DMS53 treated with DMSO at 0.1 percent for 48 hours (cell line): ENCODE measurements at regions not wholly inside any gene's neighbourhood (a gene's known extent, or its start where the extent isn't known, plus 50 kb on each side); places are given as distances from the start of the nearest gene placed in this dataset.
"Not testable (repeated sequence)": the region's sequence is repeated elsewhere in the genome, so short reads cannot be mapped to it uniquely, and the experiment has no call there.

ENCODE experiments used
- DNase-seq: peaks from one replicate; lab custom pipeline; 2025; ENCODE audit not compliant: unreplicated experiment; lab: John Stamatoyannopoulos, UW

DNA sequence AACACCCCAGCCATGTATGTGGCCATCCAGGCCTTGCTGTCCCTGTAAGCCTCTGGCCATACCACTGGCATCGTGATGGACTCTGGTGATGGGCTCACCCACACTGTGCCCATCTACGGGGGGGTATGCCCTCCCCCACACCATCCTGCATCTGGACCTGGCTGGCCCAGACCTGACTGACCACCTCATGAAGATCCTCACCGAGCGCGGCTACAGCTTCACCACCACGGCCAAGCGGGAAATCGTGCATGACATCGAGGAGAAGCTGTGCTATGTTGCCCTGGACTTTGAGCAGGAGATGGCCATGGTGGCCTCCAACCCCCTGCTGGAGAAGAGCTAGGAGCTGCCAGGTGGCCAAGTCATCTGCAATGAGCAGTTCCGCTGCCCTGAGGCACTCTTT is 80.4 kb upstream of the ZCCHC2 start:
- DNase-seq: no peak

DNA sequence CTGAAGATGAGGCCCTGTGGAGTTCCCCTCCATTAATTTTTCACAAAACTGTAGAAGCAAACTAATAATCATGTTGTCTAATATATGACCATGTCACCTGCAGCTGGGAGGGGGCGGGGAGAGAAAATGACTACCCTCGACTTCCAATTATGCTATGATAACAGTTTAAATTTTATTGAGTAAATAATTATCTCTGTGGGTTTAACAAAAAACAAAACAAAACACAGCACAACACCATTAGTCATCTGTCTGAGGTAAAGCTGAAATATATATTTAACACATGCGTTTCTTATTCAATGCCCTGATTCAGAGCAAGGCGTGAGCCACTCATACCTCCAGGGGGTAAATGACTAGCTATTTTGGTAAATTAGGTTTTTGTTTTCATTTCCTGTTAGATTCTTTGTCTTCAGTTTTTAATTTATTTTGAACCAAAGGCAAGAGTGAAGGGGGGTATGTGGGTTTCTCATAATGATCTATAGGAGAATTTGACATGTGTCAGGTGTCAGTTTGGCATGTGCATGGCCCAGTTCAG is 77.4 kb upstream of the ZCCHC2 start:
- DNase-seq: no peak

DNA sequence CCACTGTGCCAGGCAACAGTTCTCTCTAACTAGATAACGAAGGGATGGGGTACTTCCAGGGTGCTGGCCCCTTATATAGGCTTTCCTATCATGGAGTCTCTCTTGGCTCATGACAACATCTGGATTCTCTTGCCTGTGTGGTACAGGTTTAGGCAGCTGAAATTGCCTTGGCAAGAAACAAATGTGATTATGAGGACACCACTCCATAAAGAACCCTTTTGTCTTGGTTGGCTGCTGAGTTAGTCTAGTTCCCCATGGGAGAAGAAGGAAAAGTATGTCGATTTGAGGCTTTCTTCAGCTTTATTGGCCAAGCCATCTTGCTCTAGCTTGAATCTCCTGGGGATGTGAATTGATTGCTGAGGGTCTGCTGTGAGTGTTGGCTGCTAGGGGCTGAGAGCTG is 76.3 kb upstream of the ZCCHC2 start:
- no peak for DNase-seq

DNA sequence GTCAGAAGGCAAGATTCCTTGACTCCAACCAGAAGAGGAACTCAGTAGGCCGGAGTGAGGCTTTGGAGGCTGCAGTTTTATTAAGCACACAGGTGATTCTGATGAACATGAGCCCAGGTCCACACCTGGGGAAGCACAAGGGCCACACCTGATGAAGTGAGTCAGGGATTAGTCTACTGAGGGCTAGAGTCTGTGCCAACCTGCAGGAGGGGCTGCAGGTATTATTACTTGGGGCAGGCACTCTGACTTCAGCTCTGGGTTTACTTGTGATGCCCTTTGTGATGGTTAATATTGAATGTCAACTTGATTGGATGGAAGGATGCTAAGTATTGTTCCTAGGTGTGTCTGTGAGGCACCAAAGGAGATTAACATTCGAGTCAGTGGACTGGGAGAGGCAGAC is 75.2 kb upstream of the ZCCHC2 start:
- DNase-seq: no peak

DNA sequence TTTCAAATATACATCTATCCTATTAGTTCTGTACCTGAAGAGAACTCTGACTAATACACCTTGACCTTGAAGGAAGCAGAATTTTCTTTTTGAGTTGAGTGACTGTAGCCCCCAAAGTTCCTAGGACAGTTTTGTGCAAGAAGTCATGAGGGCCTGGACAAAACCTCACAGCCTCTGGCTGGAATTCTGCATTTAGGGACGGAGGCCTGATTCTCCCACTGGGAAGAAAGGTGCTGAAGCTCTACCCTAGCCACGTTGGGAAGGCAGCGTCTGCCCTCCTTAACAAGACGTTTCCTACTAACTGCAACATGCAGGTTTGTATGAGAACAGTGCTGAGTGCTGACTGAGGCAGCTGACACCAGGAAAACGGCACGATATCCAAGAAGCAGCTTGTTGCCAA is 74.4 kb upstream of the ZCCHC2 start:
- no peak for DNase-seq

DNA sequence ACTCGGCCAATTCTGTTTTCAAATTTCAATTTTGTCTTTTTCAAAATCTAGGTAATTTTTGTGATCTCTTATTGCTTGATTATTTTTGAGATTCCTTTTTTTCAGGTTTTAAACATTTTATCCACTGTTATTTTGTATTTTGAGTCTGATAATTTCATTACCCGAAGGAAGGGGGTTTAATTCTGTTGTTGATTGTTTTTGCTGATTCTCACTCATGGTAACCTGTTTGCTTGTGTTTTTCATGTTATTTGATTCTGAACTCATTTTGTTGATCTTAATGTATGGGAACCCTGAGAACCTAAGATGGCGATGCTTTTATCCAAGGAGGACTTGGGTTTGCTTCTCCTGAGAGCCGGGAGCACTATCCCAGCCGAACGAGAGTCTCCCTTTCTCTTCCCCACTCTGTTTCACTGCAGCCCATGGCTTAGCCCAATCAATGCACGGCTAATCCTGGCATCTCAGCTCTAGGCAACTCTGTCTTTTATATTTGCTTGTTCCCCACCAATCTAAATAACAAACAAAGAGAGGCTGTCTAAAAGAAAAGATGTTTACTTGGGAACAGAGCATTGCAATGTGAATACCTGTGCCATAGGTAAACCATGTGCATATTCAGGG is 73.2 kb upstream of the ZCCHC2 start:
- no peak for DNase-seq

DNA sequence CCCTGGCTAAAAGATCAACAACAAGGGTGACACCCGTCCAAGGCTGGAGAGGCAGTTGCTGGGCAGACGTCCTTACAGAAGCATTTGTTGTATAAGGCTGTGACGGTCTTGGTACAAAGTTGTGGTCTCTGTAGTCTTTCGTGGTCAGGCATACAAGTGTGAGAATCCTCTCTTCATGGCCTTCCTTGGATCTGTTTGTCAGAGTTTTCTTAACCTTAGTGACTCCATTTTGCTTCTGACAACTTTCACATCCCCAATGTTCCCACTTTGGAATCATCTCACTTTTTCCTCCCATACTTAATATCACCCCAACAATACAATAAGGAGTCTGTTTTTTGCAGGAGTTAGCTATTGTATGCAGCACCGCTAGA is 72.7 kb upstream of the ZCCHC2 start:
- no peak for DNase-seq

DNA sequence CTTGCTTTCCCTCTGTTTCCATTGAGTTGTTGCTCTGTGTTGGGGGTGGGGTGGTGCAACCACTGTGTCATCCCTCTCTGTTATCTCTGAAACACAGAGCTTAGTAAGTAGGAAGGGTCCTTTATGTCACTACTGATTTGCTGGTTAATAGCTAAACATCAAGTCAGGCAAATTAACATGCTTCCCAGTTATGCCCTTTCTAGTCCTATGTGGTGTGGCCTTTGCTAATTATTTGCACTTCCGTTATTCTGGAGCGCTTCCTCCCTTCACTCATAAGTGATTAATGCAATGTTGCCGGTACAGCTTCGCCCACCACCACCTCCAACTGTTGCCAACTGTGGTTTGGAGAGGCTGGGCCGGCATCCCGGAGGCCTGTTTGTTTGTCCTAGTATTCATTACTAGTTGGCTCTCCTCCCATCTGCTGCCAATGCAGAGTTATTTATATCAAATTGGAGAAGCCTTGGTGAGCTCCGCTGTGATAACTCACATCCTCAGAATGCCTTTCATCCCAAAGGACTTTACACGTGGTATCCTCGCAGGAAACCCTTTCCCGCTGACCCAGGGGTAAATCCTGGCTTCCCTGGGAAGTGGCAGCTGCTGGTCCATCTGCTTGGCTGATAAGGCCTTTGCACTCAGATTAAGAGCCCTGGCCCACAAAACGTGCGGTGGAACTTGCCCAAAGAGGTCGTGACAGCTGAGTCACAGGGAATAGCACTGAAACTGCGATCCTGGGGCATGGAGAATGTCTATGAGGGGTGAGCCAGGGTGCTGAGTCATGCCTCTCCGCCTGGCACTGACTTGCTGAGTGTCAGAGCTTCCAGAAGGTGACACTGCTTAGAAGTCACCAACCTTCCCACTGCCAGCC is 72.0 kb upstream of the ZCCHC2 start:
- DNase-seq: no peak

DNA sequence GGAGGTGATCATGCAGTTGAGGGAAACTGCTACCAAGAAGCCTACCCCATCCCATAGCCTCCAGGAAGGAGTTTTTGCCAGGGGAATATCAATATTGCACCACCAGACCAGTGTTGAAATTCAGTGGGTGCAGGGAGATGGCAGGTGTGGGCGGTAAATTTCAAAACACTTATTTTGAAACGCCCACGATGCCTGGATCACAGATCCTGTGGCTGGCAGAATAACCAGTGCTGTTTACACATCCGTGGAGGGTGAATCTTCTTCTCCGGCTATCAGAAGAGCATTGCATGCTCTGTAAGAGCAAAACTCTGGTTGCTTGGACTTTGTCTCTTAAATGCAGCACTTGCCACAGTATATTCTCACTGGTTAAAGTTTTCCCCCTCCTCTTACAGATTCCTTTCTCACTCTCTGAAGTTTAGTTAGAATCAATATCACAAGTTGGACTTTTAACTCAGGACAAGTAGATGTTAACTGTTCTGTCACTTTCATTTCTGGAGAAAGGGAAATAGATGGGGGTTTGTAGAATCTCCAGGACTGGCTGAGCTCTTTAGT is 70.5 kb upstream of the ZCCHC2 start:
- DNase-seq: no peak

DNA sequence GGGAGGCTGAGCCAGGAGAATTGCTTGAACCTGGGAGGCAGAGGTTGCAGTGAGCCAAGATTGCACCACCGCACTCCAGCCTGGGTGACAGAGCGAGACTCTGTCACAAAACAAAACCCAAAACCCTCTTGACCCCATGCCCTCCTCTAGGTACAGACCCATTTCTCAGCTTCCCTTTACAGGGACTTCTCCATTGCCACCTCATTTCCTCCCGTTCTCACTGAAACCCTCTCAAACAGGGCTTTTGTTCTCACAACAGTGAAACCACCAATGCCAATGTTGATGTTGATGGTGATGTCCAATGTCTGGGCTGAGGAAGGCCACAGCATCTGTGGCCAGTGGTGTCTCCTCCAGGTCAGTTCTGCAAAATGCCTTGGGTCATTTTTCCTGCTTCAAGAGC is 69.0 kb upstream of the ZCCHC2 start:
- DNase-seq: no peak

DNA sequence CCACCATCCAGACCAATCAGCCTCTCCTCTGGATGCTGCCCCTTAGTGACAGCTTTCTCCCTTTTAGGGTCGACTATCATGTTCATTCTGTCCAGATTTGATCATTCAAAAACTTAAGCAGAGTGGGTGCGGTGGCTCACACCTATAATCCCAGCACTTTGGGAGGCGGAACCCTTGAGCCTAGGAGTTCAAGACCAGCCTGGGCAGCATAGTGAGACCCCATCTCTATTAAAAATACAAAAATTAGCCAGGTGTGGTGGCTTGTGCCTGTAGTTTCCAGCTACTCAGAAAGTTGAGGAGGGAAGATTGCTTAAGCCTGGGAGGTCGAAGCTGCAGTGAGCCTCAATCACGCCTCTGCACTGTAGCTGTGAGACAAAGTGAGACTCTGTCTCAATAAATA is 68.3 kb upstream of the ZCCHC2 start:
- DNase-seq: no peak

DNA sequence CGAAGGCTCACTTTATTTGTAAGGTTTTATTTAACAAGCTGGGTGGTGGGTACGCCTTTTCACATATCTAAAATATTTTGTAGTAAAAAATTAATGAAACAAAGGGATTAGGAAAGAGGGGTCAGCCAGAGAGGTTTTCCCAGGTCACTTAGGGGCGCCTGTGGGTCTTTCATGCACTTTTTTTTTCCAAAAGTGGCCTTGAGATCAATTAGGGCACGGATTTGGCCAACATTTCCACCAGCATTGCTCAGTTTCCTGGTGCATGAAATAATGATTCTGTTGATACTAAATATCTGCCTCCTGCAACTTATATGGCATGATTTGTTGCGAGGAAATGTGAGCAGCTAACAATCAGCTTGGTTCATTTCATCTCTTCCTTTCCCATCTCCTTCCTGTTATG is 67.6 kb upstream of the ZCCHC2 start:
- no peak for DNase-seq

DNA sequence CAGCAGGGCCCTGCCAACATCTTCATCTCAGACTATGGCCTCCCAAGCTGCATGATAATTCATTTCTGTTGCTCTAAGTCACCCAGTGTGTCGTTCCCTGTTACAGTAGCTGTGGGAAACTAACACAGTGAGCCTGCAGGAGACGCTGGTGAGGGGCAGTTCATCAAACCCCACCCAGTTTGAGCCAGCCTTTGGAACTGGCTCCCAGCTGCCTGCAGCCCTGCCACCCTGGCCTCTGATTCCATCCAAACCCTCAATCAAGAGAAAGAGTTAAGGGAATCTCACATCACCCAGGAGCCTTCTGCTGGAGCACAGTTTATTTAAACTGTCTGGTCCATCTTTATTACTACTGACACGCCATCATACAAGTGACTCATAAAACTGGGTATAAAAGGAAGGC is 64.9 kb upstream of the ZCCHC2 start:
- no peak for DNase-seq

DNA sequence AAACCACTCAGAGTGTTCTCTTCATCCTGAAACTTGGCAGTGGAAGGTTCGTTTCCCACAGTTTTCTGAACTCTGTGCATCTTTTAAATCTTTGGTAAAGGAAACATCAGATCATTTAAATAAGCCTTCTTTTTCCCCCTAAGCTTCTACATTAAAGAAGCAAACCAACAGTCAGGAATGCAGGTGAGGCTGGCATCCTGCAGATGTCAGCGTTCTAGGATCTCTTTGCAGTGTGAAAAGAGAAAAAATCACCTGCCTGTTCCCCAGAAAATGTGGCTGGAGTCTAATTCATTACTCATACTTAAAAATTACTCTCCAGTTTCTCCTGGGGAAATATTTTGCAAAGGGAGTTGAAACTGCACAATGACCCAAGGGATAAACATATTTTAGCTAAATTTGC is 64.5 kb upstream of the ZCCHC2 start:
- peak; percentile 7 for DNase-seq

DNA sequence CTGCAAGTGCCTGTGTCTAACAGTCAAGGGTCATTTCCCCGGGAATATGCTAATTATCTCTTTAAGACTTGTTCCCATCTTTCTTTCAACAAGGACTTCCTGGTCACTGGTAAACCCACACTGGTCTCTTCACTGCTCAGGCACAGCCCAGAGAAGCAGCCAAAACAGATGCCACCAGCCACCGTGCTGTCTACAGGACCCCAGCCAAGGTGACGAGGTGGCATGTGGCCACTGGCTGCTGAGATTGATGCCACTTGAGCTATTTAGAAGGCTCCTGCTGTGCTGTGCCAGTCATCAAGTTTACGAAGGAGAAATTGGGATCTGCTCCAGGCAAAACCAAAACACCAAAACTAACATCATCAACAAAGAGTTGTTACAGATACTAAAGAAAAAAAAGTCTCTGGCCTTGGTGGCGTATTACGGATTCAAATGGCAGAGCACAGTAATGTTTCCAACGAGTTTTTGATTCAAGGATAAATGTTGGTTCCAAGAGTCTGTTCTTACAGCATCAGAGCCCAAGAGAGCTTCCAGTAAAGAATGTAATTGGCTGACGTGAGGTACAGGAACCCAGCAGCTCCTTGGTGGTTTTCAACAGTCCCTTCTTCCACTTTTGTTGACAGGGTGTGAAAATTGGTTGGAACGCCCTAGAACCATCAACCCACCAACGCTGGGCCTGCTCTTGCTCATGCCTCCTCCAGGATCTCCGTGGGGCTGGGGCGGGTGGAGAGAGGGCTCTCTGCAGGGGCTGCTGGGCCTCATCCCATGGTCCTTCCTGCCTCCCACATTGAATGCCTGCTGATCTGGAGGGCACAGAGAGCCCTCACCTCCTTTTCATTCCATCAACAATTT is 63.7 kb upstream of the ZCCHC2 start:
- no peak for DNase-seq

DNA sequence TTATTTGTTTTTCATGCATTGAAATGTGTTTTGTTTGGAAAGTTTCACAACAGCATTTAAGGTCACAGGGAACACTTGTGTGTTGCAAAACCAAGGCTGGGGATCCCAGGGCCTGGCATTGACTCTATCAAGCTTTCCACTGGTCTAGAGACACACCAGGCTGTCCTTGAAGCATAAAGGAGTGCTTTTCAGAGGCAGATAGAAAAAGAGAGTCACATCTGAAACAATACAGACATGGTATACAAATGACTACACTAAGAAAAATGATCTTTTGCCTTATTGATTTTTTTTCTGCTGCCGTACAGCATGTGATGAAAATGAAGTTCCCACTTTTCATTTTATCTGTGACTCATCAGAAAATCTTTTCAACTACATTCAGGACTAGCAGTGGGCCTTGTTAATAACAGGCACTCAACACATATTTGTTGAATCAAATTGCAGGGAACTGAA is 61.9 kb upstream of the ZCCHC2 start:
- no peak for DNase-seq

DNA sequence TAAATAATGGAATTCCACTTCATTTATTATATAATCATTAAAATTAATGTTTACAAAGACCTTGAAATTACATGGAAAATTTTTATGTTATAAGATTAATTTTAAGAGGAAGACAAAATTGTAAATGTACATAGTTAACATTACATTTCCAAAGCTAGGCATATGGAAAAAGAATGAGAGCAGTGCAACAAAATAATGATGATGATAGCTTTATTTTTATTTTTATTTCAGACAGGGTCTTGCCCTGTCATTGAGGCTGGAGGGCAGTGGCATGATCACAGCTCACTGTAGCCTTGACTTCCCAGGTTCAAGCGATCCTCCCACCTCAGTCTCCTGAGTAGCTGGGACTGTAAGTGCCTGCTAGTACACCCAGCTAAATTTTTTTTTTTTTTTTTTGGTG is 61.2 kb upstream of the ZCCHC2 start:
- no peak for DNase-seq

DNA sequence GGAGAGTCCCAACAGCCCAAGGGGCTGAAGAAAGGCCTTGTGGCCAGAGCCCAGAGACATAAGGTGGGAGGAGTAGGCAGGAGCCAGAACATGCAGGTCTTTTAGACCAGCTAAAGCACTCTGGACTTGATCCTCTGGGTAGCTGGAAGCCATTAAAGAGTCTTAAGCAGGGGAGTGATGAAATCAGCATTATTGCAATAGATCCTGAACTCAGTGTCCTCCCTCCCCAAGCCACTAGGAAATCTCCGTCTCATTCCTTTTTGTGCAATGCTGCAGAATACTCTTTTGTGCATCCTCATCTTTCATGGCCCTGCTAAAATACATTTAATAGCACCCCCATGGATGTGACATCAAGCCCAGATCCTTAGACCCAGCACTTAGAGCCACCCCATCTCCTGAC is 58.6 kb upstream of the ZCCHC2 start:
- DNase-seq: no peak

DNA sequence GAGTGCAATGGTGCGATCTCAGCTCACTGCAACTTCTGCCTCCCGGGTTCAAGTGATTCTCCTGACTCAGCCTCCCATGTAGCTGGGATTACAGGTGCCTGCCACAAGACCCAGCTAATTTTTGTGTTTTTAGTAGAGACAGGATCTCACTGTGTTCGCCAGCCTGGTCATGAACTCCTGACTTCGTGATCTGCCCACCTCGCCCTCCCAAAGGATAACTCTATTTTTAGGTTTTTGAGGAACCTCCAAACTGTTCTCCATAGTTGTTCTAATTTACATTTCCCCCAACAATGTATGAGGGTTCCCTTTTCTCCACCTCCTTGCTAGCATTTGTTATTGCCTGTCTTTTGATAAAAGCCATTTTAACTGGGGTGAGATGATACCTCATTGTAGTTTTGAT is 53.7 kb upstream of the ZCCHC2 start:
- not testable (repeated sequence) for DNase-seq
